ENCODE measurements at regions not wholly inside any gene's neighbourhood (a gene's known extent, or its start where the extent isn't known, plus 50 kb on each side); places are given as distances from the start of the nearest gene placed in this dataset.

DNA sequence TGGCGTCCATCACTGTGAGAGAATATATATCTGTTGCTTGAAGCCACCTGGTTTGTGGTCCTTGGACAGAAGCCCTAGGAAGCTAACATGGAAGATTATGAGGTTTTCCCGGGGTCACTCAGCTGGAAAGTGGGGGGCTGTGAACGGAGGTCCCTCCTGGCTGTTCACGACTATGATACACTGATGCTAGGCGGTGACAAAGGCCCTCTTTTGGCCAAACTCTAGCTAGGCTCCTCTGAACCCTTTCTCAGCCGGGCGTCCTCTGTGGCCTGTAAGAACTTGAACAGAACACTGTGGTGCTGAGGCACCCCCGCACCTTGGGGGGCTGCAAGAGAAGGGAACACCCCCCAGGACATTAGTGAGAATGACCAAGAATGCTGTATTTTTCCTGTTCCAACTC is 164.6 kb downstream of the TFCP2L1 start:
- TF ChIP-seq, protein P1, sequence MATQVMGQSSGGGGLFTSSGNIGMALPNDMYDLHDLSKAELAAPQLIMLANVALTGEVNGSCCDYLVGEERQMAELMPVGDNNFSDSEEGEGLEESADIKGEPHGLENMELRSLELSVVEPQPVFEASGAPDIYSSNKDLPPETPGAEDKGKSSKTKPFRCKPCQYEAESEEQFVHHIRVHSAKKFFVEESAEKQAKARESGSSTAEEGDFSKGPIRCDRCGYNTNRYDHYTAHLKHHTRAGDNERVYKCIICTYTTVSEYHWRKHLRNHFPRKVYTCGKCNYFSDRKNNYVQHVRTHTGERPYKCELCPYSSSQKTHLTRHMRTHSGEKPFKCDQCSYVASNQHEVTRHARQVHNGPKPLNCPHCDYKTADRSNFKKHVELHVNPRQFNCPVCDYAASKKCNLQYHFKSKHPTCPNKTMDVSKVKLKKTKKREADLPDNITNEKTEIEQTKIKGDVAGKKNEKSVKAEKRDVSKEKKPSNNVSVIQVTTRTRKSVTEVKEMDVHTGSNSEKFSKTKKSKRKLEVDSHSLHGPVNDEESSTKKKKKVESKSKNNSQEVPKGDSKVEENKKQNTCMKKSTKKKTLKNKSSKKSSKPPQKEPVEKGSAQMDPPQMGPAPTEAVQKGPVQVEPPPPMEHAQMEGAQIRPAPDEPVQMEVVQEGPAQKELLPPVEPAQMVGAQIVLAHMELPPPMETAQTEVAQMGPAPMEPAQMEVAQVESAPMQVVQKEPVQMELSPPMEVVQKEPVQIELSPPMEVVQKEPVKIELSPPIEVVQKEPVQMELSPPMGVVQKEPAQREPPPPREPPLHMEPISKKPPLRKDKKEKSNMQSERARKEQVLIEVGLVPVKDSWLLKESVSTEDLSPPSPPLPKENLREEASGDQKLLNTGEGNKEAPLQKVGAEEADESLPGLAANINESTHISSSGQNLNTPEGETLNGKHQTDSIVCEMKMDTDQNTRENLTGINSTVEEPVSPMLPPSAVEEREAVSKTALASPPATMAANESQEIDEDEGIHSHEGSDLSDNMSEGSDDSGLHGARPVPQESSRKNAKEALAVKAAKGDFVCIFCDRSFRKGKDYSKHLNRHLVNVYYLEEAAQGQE (IDR thresholded peaks at IDR 0.05) = no peak
- TF ChIP-seq, protein P2, sequence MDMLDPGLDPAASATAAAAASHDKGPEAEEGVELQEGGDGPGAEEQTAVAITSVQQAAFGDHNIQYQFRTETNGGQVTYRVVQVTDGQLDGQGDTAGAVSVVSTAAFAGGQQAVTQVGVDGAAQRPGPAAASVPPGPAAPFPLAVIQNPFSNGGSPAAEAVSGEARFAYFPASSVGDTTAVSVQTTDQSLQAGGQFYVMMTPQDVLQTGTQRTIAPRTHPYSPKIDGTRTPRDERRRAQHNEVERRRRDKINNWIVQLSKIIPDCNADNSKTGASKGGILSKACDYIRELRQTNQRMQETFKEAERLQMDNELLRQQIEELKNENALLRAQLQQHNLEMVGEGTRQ (IDR thresholded peaks at IDR 0.05) = no peak
- no peak for TF ChIP-seq MAFK (IDR thresholded peaks at IDR 0.05; ENCODE audit: partially characterized antibody)
- no peak for TF ChIP-seq KDM1A (IDR thresholded peaks at IDR 0.05; ENCODE audit: low read depth)
- no peak for TF ChIP-seq RCOR1 (IDR thresholded peaks at IDR 0.05; ENCODE audit: low read depth, low read length)
- TF ChIP-seq, protein P3, sequence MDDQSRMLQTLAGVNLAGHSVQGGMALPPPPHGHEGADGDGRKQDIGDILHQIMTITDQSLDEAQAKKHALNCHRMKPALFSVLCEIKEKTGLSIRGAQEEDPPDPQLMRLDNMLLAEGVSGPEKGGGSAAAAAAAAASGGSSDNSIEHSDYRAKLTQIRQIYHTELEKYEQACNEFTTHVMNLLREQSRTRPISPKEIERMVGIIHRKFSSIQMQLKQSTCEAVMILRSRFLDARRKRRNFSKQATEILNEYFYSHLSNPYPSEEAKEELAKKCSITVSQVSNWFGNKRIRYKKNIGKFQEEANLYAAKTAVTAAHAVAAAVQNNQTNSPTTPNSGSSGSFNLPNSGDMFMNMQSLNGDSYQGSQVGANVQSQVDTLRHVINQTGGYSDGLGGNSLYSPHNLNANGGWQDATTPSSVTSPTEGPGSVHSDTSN (IDR thresholded peaks at IDR 0.05) = no peak
- TF ChIP-seq, protein P4, sequence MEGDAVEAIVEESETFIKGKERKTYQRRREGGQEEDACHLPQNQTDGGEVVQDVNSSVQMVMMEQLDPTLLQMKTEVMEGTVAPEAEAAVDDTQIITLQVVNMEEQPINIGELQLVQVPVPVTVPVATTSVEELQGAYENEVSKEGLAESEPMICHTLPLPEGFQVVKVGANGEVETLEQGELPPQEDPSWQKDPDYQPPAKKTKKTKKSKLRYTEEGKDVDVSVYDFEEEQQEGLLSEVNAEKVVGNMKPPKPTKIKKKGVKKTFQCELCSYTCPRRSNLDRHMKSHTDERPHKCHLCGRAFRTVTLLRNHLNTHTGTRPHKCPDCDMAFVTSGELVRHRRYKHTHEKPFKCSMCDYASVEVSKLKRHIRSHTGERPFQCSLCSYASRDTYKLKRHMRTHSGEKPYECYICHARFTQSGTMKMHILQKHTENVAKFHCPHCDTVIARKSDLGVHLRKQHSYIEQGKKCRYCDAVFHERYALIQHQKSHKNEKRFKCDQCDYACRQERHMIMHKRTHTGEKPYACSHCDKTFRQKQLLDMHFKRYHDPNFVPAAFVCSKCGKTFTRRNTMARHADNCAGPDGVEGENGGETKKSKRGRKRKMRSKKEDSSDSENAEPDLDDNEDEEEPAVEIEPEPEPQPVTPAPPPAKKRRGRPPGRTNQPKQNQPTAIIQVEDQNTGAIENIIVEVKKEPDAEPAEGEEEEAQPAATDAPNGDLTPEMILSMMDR (IDR thresholded peaks at IDR 0.05) = no peak
- no peak for TF ChIP-seq CHD4 (IDR thresholded peaks at IDR 0.05; ENCODE audit: borderline replicate concordance)
- TF ChIP-seq HDAC2 (IDR thresholded peaks at IDR 0.05) = no peak
- TF ChIP-seq ZSCAN20 (CRISPR knock-in tag; IDR thresholded peaks at IDR 0.05) = no peak
- no peak for TF ChIP-seq RFX5 (IDR thresholded peaks at IDR 0.05)
